HFF-Myc (cell line): ENCODE measurements at regions not wholly inside any gene's neighbourhood (a gene's known extent, or its start where the extent isn't known, plus 50 kb on each side); places are given as distances from the start of the nearest gene placed in this dataset.

Source experiments
- DNase-seq: peaks from one replicate; pipeline ENCODE4 v3.0.0-alpha.2; 2011; ENCODE audit warnings: low read depth; ENCODE audit errors: extremely low read depth
- H3K4me3 ChIP-seq: replicated peaks from 2 replicates; pipeline ENCODE4 v1.5.1; 2011; ENCODE audit warnings: low read depth, mild to moderate bottlenecking, control low read depth, low read length
- TF ChIP-seq, protein P1 (sequence below): IDR thresholded peaks from 2 replicates; pipeline ENCODE4 v1.5.1; 2012; ENCODE audit warnings: mild to moderate bottlenecking, low read depth, low read length, control low read depth; ENCODE audit errors: missing control alignments

DNA sequence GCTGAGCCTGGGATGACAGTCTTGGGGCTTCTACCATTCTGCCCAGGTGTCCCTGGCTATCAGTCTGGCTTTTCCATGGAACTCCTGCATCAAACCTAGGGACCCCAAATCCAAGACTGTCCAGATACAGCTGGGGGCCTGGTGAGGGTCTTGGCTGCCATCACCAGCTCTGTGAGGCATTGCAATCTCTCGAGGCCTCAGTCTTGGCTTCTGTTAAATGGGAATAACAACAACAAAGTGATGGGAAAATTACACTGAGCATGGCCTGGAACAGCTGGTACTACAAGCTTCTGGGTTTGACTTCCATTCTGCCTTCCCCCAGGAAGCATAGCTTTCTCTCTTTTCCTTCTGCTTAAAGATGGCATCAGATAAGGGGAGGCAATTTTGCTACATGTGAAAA is 50.0 kb upstream of the LCTL start:
- H3K4me3 ChIP-seq, result no peak overlapping the region
- DNase-seq, result no peak
- TF ChIP-seq, protein P1, sequence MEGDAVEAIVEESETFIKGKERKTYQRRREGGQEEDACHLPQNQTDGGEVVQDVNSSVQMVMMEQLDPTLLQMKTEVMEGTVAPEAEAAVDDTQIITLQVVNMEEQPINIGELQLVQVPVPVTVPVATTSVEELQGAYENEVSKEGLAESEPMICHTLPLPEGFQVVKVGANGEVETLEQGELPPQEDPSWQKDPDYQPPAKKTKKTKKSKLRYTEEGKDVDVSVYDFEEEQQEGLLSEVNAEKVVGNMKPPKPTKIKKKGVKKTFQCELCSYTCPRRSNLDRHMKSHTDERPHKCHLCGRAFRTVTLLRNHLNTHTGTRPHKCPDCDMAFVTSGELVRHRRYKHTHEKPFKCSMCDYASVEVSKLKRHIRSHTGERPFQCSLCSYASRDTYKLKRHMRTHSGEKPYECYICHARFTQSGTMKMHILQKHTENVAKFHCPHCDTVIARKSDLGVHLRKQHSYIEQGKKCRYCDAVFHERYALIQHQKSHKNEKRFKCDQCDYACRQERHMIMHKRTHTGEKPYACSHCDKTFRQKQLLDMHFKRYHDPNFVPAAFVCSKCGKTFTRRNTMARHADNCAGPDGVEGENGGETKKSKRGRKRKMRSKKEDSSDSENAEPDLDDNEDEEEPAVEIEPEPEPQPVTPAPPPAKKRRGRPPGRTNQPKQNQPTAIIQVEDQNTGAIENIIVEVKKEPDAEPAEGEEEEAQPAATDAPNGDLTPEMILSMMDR, result no peak

DNA sequence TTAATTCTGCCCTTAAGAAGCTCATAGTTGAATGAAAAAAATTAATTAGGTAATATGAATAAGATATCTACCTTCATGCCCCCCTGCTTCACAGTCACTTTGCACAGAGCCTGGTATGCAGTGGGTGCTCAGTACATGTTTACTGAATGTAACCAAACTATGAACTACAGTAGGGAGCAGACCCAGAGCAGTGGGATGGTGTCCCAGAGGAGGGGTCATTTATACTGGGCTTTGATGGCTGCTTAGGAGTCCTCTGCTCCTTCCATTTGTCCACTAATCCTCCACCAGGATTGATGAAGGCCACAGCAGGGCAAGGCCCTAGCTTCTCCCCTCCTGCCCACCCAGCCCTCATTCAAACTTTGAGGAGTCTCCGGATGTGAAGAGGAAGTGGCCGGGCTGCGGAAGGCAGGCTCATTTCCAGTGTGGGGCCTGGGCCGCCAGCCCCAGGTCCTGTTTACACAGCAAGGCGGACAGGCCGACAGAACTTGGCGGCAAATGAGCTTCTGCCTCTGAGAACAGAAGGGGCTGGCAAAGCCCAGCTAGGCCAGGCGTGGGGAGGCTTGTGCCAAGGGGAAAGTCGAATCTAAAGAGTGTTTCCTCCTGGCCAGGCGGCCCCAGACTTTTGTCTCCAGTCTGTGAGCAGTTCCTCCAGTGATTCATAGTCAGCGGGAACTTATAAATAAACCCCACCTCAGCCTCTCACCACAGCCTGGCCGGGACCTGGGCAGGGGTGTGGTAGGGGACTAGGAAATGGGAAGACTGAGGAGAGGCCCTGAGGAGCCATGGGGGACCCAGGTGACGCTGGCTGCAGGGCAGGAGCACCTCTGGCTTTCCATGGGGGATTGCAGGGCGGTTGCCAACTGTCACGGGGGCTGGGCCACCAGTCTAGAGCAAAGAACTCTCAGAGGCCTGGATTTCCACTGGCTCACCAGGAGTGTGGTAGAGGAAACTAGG is 51.6 kb upstream of the LCTL start:
- H3K4me3 ChIP-seq, result no peak overlapping the region
- no peak for DNase-seq
- TF ChIP-seq, protein P1, result no peak

DNA sequence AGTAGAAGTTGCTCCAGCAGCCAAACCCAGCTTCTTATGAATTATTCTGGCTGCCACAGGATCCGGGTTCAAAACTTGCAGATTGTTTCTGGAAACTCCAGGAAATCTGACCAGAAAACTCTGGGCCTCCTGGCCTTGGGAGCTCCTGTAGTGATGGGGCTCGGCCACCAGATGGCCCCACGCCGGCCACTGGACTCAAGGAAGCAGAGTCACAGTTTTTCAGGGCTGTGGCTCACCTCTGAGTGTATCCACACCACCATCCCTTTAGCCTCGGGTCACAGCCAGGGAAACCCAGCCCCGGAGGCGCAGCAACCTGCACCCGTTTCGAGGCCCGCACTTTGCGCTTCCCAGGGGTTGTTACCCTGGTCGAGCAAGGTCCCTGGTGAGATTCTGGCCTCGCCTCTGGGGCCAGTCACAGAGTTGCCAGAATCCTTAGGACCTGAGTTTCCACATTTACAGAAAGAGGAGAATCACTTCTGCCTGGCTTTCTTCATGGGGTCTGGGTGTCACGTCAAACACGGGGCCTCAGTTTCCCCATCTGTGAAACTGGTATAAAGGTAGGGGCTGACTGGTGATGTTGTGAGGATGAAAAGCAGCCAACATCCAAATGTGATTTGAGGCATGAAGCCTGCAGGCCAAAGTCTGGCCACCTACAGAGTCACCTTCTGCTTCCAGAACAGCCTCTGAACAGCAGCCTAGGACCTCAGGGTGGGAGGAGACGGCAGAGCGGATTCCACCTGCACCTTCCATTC is 53.5 kb upstream of the LCTL start:
- TF ChIP-seq, protein P1, result peak; percentile 93
- peak; percentile 29 for DNase-seq
- no peak overlapping the region for H3K4me3 ChIP-seq

DNA sequence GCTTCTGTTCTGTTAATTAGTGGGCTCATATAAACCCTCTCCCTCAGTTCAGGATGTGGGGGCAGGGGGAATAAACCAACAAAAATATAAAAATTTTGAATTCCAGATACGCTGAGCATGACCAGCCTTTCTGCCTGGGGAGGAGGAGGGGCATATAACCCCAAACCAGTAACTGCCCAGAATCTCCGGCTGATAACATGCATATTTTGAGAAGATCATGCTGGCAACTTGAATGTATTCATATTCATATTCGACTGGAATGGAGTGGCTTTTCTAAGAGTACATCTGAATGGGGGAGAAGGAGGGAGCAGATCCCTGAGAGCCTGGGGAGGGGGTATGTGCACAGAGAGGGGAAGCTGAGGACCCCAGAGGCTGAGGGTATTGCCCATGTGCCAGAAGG is 54.5 kb upstream of the LCTL start:
- no peak for DNase-seq
- TF ChIP-seq, protein P1, result no peak
- H3K4me3 ChIP-seq, result no peak overlapping the region

- DNase-seq, result no peak
- no peak overlapping the region for H3K4me3 ChIP-seq
- TF ChIP-seq, protein P1, result no peak
Observed at GRCh38 chr15:66620744-66621344, 55.0 kb upstream of the LCTL start.

- H3K4me3 ChIP-seq, result no peak overlapping the region
- TF ChIP-seq, protein P1, result no peak
- DNase-seq, result no peak
Observed at GRCh38 chr15:66621491-66622467, 56.0 kb upstream of the LCTL start.
